Thoracic aorta (tissue), 2 donors: ENCODE measurements at regions not wholly inside any gene's neighbourhood (a gene's known extent, or its start where the extent isn't known, plus 50 kb on each side); places are given as distances from the start of the nearest gene placed in this dataset.

ENCODE experiments used
- ATAC-seq: fragments of 150-250 bp; one replicate; pipeline ENCODE4 v1.8.0; 2017; ENCODE audit warnings: low read depth; ENCODE audit not compliant: insufficient number of reproducible peaks, low FRiP score
- DNase-seq: peaks from one replicate; pipeline ENCODE4 v3.0.0-alpha.2; 2020; ENCODE audit warnings: low spot score
- H3K27ac ChIP-seq, 2 donors: fragments of 200-600 bp; sonication (generic); 1 replicate in 1 of 2; 2 replicates in 1 of 2; pipeline ENCODE4 v1.5.1; 2016; ENCODE audit warnings: mild to moderate bottlenecking in 2 of 2, moderate library complexity in 2 of 2
- H3K27me3 ChIP-seq: fragments of 200-600 bp; sonication (generic); replicated peaks from 2 replicates; pipeline ENCODE4 v1.6.0; 2016; ENCODE audit warnings: mild to moderate bottlenecking; ENCODE audit not compliant: insufficient read depth
- H3K36me3 ChIP-seq: fragments of 200-600 bp; sonication (generic); one replicate; pipeline ENCODE4 v1.5.1; 2016
- H3K4me1 ChIP-seq, 2 donors: fragments of 200-600 bp; sonication (generic); 1 replicate in 1 of 2; 2 replicates in 1 of 2; pipeline versions ENCODE4 v1.5.1 to v1.6.0; 2016; ENCODE audit warnings: low read depth in 2 of 2, mild to moderate bottlenecking in 1 of 2; ENCODE audit not compliant: control insufficient read depth in 1 of 2
- H3K4me3 ChIP-seq: fragments of 200-600 bp; sonication (generic); 2 replicates; pipeline ENCODE4 v1.5.1; 2016; ENCODE audit warnings: mild to moderate bottlenecking
- H3K9me3 ChIP-seq: fragments of 200-600 bp; sonication (generic); 2 replicates; pipeline ENCODE4 v1.5.1; 2016
- CTCF ChIP-seq: fragments of 200-600 bp; sonication (generic); IDR thresholded peaks from one replicate; pipeline ENCODE4 v1.5.1; 2019; ENCODE audit warnings: antibody characterized with exemption

GRCh38 chr12:107454109-107454830 is 231.3 kb upstream of the PWP1 start:
- DNase-seq (no peak), ATAC-seq (no peak)
- H3K27ac ChIP-seq = no peak overlapping the region
- no peaks in the 10 kb centered on the region for H3K4me1 ChIP-seq
- H3K9me3 ChIP-seq = no peaks in the 10 kb centered on the region
- no peaks in the 10 kb centered on the region for H3K27me3 ChIP-seq
- no peaks in the 10 kb centered on the region for H3K36me3 ChIP-seq
- no peak for TF ChIP-seq CTCF
- no peak overlapping the region for H3K4me3 ChIP-seq

GRCh38 chr12:107457362-107457935 is 228.2 kb upstream of the PWP1 start:
- TF ChIP-seq CTCF = no peak
- DNase-seq = no peak
- H3K4me1 ChIP-seq = no peaks in the 10 kb centered on the region
- no peaks in the 10 kb centered on the region for H3K36me3 ChIP-seq
- no peak overlapping the region for H3K4me3 ChIP-seq
- H3K27ac ChIP-seq = no peak overlapping the region
- no peaks in the 10 kb centered on the region for H3K27me3 ChIP-seq
- no peak for ATAC-seq
- H3K9me3 ChIP-seq = no peaks in the 10 kb centered on the region

- H3K27me3 ChIP-seq = no peaks in the 10 kb centered on the region
- ATAC-seq (no peak), DNase-seq (no peak)
- TF ChIP-seq CTCF = no peak
- H3K9me3 ChIP-seq = no peaks in the 10 kb centered on the region
- H3K4me3 ChIP-seq = no peak overlapping the region
- no peaks in the 10 kb centered on the region for H3K36me3 ChIP-seq
- no peak overlapping the region for H3K27ac ChIP-seq
- H3K4me1 ChIP-seq = no peaks in the 10 kb centered on the region
Measured at GRCh38 chr12:107458163-107458562, 227.4 kb upstream of the PWP1 start.

GRCh38 chr12:107458990-107459389 is 226.6 kb upstream of the PWP1 start:
- Histone ChIP-seq H3K9me3 (no peaks in the 10 kb centered on the region), H3K4me3 (no peak overlapping the region), H3K36me3 (no peaks in the 10 kb centered on the region), H3K4me1 (no peaks in the 10 kb centered on the region), H3K27me3 (no peaks in the 10 kb centered on the region), H3K27ac (no peak overlapping the region)
- ATAC-seq (no peak), DNase-seq (no peak)
- no peak for TF ChIP-seq CTCF

GRCh38 chr12:107459641-107460040 is 226.0 kb upstream of the PWP1 start:
- Histone ChIP-seq H3K4me1 (no peaks in the 10 kb centered on the region), H3K27me3 (no peaks in the 10 kb centered on the region), H3K27ac (no peak overlapping the region), H3K9me3 (no peaks in the 10 kb centered on the region), H3K4me3 (no peak overlapping the region), H3K36me3 (no peaks in the 10 kb centered on the region)
- ATAC-seq (no peak), DNase-seq (no peak)
- TF ChIP-seq CTCF = no peak
